Fibroblast of villous mesenchyme (primary cell): ENCODE measurements at regions not wholly inside any gene's neighbourhood (a gene's known extent, or its start where the extent isn't known, plus 50 kb on each side); places are given as distances from the start of the nearest gene placed in this dataset.

ENCODE experiments used
- DNase-seq: peaks from one replicate; pipeline ENCODE4 v3.0.0-alpha.2; 2010; ENCODE audit warnings: low read depth
- H3K4me3 ChIP-seq: 2 replicates; pipeline ENCODE4 v1.5.1; 2011; ENCODE audit warnings: low read depth, mild to moderate bottlenecking, low read length
- TF ChIP-seq, protein P1 (sequence below): IDR thresholded peaks from 2 replicates; pipeline ENCODE4 v1.5.1; 2012; ENCODE audit warnings: low read depth, mild to moderate bottlenecking, low read length; ENCODE audit not compliant: insufficient read depth

DNA sequence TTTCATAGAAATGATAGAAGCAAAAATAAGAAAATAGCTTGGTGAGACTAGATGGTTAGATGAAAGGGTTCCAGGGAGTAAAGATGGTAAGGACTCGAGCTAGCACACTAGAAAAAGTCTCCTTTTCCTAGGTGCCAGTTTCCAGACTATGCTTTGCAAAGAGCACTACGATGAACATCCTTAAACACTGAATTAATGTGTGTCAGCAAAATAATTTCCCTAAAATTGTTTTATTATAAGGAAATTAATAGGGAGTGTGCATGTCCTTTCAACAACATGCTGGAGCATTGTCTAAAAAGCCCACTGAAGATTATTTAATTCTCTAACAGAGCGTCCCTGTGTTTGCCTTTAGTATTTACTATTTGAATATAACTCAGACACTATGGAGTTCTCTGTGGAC, 107.4 kb upstream of the NDUFV2 start:
- no peak for DNase-seq
- no peak overlapping the region for H3K4me3 ChIP-seq
- TF ChIP-seq, protein P1, sequence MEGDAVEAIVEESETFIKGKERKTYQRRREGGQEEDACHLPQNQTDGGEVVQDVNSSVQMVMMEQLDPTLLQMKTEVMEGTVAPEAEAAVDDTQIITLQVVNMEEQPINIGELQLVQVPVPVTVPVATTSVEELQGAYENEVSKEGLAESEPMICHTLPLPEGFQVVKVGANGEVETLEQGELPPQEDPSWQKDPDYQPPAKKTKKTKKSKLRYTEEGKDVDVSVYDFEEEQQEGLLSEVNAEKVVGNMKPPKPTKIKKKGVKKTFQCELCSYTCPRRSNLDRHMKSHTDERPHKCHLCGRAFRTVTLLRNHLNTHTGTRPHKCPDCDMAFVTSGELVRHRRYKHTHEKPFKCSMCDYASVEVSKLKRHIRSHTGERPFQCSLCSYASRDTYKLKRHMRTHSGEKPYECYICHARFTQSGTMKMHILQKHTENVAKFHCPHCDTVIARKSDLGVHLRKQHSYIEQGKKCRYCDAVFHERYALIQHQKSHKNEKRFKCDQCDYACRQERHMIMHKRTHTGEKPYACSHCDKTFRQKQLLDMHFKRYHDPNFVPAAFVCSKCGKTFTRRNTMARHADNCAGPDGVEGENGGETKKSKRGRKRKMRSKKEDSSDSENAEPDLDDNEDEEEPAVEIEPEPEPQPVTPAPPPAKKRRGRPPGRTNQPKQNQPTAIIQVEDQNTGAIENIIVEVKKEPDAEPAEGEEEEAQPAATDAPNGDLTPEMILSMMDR = no peak

DNA sequence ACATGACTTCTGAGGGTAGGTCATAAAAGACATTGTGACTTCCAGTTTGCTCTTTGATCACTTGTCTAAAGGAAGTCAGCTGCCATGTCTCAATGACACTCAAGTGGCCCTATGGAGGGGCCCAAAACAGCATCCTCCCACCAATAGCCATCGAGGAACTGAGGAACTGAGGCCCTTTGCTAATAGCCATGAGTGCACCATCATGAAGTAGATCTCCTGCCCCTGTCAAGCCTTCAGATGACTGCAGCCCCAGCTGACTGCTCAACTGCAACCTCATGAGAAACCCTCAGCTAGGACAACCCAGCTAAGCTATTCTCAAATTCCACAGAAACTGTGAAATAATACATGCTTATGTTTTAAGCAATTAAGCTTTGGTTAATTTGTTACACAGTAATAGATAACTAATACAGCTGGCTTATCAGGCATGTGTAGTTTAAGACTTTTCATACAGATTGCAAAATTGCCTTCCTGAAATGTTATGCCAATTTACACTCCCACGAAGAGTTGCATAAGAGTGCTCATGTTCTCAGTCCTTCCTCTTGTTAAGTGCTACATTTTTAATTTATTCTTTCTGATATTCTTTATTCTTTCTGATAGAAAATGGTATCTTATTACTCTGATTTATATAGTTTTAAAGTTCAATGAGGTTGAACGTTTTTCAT, 105.6 kb upstream of the NDUFV2 start:
- H3K4me3 ChIP-seq = no peak overlapping the region
- TF ChIP-seq, protein P1 = no peak
- peak; percentile 48 for DNase-seq

DNA sequence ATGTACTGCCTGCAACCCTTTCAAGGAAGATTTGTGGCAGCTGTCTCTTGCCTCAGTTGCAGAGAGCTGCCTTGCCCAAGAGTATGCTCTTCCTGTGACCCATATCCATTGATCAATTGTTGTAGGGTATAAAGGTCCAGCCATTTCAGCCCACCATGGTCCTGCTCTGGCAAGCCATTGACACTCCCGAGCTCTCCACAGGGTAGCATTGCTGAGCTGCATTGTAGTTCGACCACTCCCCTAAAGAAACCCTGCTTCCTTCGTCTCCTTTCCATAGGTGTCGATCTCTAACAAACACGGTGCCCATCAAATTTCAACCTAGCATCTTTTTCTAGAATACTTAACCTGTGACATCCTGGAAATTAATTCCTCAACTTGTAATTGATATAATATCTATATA, 104.9 kb upstream of the NDUFV2 start:
- no peak overlapping the region for H3K4me3 ChIP-seq
- no peak for DNase-seq
- TF ChIP-seq, protein P1 = no peak

DNA sequence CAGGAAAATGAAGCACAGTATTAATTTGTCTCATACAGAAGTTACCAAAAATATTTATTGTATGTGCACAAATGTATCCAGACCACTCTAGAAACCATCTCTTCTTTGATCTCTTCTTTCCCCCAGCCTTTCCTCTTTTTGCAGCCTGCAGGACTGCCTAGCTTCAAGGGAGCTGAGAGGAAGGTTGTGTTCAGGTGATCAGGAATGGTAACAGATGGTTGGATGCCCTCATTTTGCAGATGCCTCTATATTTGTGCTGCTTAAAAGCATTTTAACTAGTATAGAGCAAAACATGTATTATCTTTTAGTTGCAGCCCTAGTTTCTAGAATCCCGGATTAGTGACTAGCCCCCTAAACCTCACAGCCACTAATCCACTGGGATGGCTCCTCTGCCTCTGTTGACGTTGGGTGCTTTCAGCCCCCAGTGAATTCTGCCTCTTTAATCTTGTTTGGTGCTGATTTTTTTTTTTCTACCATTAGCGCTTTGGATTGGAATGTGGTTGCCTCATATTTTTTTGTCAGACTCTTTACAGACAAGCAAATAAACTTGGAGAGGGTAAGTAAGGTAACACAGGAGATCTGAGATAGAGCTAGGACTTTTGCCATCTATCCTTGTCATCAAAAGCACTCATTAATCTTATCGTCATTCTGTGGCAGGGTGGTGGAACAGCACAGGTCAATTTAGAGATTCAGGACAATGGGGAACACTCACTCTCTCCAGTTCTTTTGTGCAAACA, 103.8 kb upstream of the NDUFV2 start:
- H3K4me3 ChIP-seq = no peak overlapping the region
- DNase-seq = peak; percentile 44
- TF ChIP-seq, protein P1 = no peak

DNA sequence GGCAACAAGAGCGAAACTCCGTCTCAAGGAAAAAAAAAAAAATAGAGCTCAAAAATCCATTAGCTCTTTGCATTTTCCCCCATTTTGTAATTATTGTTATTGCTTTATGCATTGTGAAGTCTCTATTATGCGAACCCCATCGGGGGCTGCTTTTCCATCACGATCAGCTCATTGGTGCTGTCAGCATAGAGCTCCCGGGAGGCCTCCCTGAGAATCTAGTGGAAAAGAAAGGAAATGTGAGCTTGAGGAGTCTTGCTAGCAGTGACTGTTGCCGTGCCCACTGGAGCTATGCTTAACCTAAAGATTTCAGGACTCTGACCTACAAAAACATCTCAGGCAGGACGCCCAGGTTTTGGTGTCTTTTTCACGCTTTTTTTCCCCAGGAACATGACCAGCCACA, 102.6 kb upstream of the NDUFV2 start:
- TF ChIP-seq, protein P1 = no peak
- no peak for DNase-seq

DNA sequence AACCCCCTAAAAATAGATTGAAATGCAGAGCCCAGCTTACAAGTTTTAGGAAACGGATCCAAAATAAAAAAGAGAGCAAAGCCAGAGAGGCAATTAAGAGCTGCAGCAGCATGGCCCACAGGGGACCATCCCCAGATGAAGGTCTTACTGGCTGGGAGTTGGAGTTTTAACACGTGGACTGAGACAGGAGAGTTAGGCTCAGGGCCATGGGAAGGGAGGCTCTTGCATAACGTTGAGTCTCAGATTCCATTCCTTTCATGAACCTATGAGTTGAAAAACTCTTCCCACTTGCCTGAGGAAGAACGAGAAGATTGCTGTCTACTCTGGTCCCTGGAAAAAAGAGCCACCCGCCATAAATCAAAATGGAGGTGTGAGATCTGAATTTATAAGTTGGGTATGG, 101.8 kb upstream of the NDUFV2 start:
- TF ChIP-seq, protein P1 = no peak

More for the DNA sequence above, 102.6 kb upstream of the NDUFV2 start:
- H3K4me3 ChIP-seq = no peak overlapping the region

More for the DNA sequence above, 101.8 kb upstream of the NDUFV2 start:
- no peak overlapping the region for H3K4me3 ChIP-seq
- DNase-seq = peak; percentile 58
